ENCODE measurements at regions not wholly inside any gene's neighbourhood (a gene's known extent, or its start where the extent isn't known, plus 50 kb on each side); places are given as distances from the start of the nearest gene placed in this dataset.

DNA sequence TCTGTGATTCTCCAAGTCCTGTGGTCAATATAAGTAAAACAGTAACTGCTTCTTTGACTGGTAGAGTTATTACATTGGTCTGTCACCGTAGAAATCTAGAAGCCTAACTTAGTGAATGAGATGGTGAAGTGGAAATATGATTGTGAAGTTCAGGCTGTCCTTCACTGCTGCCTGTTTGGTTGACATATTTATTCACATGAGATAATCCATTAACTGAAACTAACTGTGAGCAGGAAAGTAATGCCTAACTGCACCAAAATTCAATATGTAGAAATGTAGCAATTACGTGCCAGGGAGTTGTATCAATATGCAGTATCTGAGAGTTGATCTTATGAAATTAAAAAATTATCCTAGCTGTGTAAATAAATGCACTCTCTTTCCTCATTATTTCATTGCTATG, 147.7 kb upstream of the APCDD1 start:
- Histone ChIP-seq H3K27me3 (ENCODE audit: control insufficient read depth, insufficient read depth, low read length) (no peaks in the 10 kb centered on the region), H3K9me3 (ENCODE audit: control insufficient read depth in 2 of 3, insufficient read depth in 1 of 3, low read length in 3 of 3) (no peaks in the 10 kb centered on the region), H3K36me3 (ENCODE audit: control insufficient read depth in 2 of 3, insufficient read depth in 3 of 3, low read length in 3 of 3) (no peaks in the 10 kb centered on the region), H3K4me1 (ENCODE audit: control insufficient read depth in 2 of 3, insufficient read depth in 2 of 3, low read depth in 1 of 3, low read length in 3 of 3) (no peaks in the 10 kb centered on the region), H3K4me3 (ENCODE audit: low read length in 3 of 3) (no peak overlapping the region), H3K27ac (ENCODE audit: low read depth in 2 of 2, low read length in 2 of 2) (no peak overlapping the region), H3K9ac (ENCODE audit: low read length in 3 of 3) (no peak overlapping the region)
- no peak for FAIRE-seq
- TF ChIP-seq, protein P1, sequence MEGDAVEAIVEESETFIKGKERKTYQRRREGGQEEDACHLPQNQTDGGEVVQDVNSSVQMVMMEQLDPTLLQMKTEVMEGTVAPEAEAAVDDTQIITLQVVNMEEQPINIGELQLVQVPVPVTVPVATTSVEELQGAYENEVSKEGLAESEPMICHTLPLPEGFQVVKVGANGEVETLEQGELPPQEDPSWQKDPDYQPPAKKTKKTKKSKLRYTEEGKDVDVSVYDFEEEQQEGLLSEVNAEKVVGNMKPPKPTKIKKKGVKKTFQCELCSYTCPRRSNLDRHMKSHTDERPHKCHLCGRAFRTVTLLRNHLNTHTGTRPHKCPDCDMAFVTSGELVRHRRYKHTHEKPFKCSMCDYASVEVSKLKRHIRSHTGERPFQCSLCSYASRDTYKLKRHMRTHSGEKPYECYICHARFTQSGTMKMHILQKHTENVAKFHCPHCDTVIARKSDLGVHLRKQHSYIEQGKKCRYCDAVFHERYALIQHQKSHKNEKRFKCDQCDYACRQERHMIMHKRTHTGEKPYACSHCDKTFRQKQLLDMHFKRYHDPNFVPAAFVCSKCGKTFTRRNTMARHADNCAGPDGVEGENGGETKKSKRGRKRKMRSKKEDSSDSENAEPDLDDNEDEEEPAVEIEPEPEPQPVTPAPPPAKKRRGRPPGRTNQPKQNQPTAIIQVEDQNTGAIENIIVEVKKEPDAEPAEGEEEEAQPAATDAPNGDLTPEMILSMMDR (IDR thresholded peaks at IDR 0.05; ENCODE audit: borderline replicate concordance, extremely low read depth, insufficient read depth) = no peak
- DNase-seq = no peak
- intact Hi-C loops (cut with DNase I) = no loop called here

DNA sequence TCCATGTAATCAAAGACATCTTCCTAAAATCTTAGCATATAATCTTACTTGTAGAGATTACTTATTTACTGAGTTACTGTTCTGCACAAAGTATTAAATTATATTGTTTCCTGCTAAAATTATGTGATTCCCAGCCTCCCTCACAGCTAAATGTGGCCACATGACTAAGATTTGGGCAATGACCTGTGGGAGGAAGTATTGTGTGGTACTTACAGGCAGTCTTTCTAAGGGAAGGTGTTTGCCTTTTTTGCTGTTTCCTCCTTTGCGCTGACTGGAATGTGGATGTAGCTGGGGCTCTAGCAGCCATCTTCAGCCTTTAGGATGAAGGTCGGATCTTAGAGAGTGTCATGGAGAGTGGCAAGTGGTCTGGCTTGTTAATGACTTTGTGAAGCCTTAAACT, 146.3 kb upstream of the APCDD1 start:
- H3K36me3 ChIP-seq (ENCODE audit: control insufficient read depth in 2 of 3, insufficient read depth in 3 of 3, low read length in 3 of 3) = no peaks in the 10 kb centered on the region
- FAIRE-seq = no peak
- no peaks in the 10 kb centered on the region for H3K9me3 ChIP-seq (ENCODE audit: control insufficient read depth in 2 of 3, insufficient read depth in 1 of 3, low read length in 3 of 3)
- H3K27ac ChIP-seq (ENCODE audit: low read depth in 2 of 2, low read length in 2 of 2) = no peak overlapping the region
- no peak for DNase-seq
- no peaks in the 10 kb centered on the region for H3K4me1 ChIP-seq (ENCODE audit: control insufficient read depth in 2 of 3, insufficient read depth in 2 of 3, low read depth in 1 of 3, low read length in 3 of 3)
- intact Hi-C loops (cut with DNase I) = no loop called here
- no peak overlapping the region for H3K4me3 ChIP-seq (ENCODE audit: low read length in 3 of 3)
- H3K27me3 ChIP-seq (ENCODE audit: control insufficient read depth, insufficient read depth, low read length) = no peaks in the 10 kb centered on the region
- TF ChIP-seq, protein P1 (IDR thresholded peaks at IDR 0.05; ENCODE audit: borderline replicate concordance, extremely low read depth, insufficient read depth) = no peak
- no peak overlapping the region for H3K9ac ChIP-seq (ENCODE audit: low read length in 3 of 3)

DNA sequence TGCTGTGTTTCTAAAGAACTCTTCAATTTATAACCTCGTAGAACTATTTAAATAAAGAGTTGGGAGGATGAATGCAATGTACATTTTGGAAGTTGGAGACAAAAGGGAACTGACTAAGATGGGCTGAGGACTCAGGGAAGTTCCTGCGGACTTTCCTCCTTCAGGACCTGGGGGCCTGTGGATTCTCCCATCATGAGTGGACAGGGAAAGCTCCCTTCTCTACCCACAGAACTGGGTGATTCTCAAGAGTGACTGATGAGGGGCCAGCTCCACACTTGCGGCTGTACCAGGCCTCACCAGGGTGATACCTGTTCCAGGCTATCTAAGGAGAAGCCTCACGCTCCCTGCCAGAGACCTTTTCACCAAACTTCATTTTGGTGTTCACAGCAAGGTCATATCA, 143.8 kb upstream of the APCDD1 start:
- no peak overlapping the region for H3K27ac ChIP-seq (ENCODE audit: low read depth in 2 of 2, low read length in 2 of 2)
- H3K4me1 ChIP-seq (ENCODE audit: control insufficient read depth in 2 of 3, insufficient read depth in 2 of 3, low read depth in 1 of 3, low read length in 3 of 3) = no peaks in the 10 kb centered on the region
- no peak overlapping the region for H3K9ac ChIP-seq (ENCODE audit: low read length in 3 of 3)
- intact Hi-C loops (cut with DNase I) = no loop called here
- H3K27me3 ChIP-seq (ENCODE audit: control insufficient read depth, insufficient read depth, low read length) = no peaks in the 10 kb centered on the region
- FAIRE-seq = no peak
- no peak overlapping the region for H3K4me3 ChIP-seq (ENCODE audit: low read length in 3 of 3)
- TF ChIP-seq, protein P1 (IDR thresholded peaks at IDR 0.05; ENCODE audit: borderline replicate concordance, extremely low read depth, insufficient read depth) = no peak
- no peaks in the 10 kb centered on the region for H3K36me3 ChIP-seq (ENCODE audit: control insufficient read depth in 2 of 3, insufficient read depth in 3 of 3, low read length in 3 of 3)
- no peaks in the 10 kb centered on the region for H3K9me3 ChIP-seq (ENCODE audit: control insufficient read depth in 2 of 3, insufficient read depth in 1 of 3, low read length in 3 of 3)
- DNase-seq = no peak

DNA sequence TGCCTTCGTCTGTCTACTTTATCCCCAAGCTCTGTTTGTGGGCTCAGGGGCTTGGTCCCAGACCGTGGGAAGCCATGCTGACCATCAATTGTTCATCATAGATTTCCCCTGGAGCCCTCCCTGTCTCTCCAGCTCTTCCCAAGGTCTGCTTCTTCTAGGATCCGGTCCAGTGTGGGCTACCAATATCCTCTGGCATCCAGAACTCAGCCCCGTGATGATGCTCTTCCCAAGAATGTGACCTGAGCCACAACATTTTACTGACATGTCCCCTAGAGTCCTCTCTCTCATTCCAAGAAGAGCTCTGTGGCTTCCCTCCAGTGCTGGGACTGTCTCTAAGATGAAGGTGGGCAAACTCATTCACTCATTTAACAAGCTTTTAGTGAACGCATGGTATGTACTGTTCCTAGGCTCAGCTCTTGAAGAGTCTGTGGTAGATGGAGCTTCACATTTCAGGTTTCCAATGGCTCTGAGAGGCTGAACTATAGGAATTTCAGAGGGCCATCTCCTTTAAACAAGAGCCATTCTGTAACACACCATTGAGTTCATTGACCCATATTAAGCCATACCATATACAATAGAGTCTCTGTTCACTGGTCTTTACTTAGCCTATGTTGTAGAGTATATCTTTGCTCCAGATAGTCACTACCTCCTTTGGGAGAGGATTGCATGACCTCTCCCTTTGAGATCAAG, 142.0 kb upstream of the APCDD1 start:
- no peaks in the 10 kb centered on the region for H3K27me3 ChIP-seq (ENCODE audit: control insufficient read depth, insufficient read depth, low read length)
- no peak overlapping the region for H3K9ac ChIP-seq (ENCODE audit: low read length in 3 of 3)
- H3K36me3 ChIP-seq (ENCODE audit: control insufficient read depth in 2 of 3, insufficient read depth in 3 of 3, low read length in 3 of 3) = no peaks in the 10 kb centered on the region
- H3K27ac ChIP-seq (ENCODE audit: low read depth in 2 of 2, low read length in 2 of 2) = no peak overlapping the region
- intact Hi-C loops (cut with DNase I) = no loop called here
- no peaks in the 10 kb centered on the region for H3K9me3 ChIP-seq (ENCODE audit: control insufficient read depth in 2 of 3, insufficient read depth in 1 of 3, low read length in 3 of 3)
- TF ChIP-seq, protein P1 (IDR thresholded peaks at IDR 0.05; ENCODE audit: borderline replicate concordance, extremely low read depth, insufficient read depth) = no peak
- FAIRE-seq (no peak), DNase-seq (no peak)
- no peak overlapping the region for H3K4me3 ChIP-seq (ENCODE audit: low read length in 3 of 3)
- H3K4me1 ChIP-seq (ENCODE audit: control insufficient read depth in 2 of 3, insufficient read depth in 2 of 3, low read depth in 1 of 3, low read length in 3 of 3) = no peaks in the 10 kb centered on the region

Data from kidney (tissue), 13 donors.